ENCODE measurements at regions not wholly inside any gene's neighbourhood (a gene's known extent, or its start where the extent isn't known, plus 50 kb on each side); places are given as distances from the start of the nearest gene placed in this dataset.

DNA sequence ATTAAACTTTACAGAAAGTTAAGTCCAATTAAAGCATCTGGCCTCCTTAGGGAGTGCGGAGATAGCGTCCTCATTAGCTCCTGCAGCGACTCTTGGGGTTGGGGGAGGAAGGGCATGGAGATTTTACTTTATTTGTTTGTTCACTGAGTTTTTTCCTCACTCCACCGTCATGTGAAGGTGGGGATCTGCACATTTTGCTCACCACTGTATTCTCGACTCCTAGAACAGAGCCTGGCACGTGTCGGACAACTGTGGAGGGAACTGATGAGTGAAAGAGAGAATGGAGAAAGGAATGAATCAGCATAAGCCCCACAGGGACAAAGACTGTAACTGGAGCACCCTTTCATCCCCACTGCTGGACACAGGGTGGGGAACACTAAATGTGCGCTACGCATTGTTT, 205.1 kb upstream of the TSHZ3 start:
- TF ChIP-seq POLR2A (IDR thresholded peaks at IDR 0.05), result no peak
- TF ChIP-seq, protein P1, sequence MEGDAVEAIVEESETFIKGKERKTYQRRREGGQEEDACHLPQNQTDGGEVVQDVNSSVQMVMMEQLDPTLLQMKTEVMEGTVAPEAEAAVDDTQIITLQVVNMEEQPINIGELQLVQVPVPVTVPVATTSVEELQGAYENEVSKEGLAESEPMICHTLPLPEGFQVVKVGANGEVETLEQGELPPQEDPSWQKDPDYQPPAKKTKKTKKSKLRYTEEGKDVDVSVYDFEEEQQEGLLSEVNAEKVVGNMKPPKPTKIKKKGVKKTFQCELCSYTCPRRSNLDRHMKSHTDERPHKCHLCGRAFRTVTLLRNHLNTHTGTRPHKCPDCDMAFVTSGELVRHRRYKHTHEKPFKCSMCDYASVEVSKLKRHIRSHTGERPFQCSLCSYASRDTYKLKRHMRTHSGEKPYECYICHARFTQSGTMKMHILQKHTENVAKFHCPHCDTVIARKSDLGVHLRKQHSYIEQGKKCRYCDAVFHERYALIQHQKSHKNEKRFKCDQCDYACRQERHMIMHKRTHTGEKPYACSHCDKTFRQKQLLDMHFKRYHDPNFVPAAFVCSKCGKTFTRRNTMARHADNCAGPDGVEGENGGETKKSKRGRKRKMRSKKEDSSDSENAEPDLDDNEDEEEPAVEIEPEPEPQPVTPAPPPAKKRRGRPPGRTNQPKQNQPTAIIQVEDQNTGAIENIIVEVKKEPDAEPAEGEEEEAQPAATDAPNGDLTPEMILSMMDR (IDR thresholded peaks at IDR 0.05), result no peak
